GM18907 (cell line): ENCODE measurements at regions not wholly inside any gene's neighbourhood (a gene's known extent, or its start where the extent isn't known, plus 50 kb on each side); places are given as distances from the start of the nearest gene placed in this dataset.

ENCODE experiments used
- ATAC-seq: cut with Tn5 transposase; IDR thresholded peaks from one replicate; pipeline ENCODE4 v1.9.1; 2021; ENCODE audit warnings: mild to moderate bottlenecking, moderate library complexity; ENCODE audit not compliant: unreplicated experiment

DNA sequence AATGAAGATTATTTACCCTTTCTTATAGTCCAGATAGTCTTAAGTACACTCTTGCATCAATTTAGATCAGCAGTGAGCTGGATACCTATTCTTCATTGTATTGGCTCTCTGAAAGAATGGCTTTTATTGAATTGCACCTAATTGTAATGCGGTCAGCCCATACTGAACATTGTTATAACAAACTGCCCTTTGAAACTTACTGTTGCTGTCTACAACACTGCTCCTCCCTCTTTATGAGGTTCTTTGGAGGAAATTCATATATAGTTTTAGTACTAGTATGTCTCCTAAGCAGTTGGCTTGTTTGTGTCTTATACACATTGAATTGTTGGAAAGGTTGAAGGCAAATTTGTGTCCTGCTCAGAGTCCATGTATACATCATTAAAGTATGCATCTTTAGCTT, 66.5 kb upstream of the UGP2 start:
- no peak for ATAC-seq

DNA sequence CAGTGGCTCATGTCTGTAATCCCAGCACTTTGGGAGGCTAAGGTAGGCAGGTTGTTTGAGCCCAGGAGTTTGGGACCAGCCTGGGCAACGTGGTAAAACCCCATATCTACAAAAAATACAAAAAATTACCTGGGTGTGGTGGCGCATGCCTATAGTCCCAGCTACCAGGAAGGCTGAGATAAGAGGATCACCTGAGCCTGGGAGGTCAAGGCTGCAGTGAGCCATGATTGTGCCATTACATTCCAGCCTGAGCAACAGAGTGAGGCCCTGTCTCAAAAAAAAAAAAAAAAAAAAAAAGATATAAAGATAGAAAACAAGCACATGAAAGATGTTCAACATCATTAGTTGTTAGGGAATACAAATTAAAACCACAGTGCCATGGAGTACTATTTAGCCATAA, 65.3 kb upstream of the UGP2 start:
- no peak for ATAC-seq

DNA sequence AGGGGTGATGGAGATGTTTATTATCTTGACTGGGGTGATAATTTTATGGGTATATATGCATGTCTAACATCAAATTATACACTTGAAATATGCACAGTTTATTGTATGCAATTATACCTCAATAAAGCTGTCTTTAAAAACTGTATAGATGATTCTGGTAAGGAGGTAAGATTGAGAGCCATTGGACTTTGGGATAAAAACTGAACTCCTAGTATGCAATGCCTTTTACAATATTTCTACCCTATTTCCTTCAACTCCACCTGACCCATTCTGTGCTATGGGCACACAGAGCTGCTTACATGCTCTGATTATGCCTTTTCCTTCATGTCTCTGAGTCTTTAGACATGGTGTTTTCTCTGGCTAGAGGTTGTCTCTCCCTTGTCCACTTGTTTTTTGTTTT, 63.9 kb upstream of the UGP2 start:
- no peak for ATAC-seq

DNA sequence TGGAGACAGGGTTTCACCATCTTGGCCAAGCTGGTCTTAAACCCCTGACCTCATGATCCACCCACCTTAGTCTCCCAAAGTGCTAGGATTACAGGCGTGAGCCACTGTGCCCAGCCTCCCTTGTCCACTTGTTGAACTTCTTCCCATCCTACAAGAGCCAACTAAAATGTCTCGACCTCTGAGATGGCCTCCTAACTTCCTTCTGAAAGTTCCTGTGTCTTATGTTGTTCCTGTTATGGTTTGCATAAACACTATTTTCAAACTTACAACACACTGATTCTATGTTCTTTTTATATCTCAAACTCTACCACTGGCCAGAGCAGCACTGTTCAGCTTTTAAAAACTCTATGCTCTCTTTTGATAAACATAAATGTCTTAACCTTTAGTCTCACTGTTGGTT, 63.3 kb upstream of the UGP2 start:
- ATAC-seq = no peak

DNA sequence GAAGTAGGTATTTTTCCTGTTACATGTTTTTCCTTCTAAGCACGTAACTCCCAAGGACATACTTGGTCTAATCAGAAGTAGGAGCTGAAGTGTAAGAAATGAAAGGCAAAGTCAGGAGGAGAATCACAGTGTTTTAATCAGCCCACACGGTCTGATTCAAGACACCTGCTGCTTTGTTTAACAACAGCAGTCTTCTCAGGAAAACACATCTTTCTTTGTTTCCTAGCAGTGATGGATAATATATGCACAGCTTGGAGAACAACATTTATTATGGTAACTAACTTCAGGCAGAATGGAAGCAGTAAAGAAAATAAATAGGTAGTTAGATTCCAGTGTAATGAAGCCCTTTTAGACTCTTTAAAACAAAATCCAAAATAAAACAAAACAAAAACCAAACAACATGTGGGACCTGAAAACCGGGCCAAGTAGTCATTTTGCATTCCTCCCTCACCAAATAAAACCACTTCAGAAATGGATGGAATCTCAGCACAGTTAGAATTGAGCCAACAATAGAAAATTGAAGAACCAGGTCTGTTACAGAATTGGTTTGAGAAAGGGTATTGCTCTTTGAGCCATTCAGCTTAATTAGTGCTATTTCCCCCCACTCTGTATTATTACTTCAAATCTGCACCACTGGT, 61.1 kb upstream of the UGP2 start:
- no peak for ATAC-seq

DNA sequence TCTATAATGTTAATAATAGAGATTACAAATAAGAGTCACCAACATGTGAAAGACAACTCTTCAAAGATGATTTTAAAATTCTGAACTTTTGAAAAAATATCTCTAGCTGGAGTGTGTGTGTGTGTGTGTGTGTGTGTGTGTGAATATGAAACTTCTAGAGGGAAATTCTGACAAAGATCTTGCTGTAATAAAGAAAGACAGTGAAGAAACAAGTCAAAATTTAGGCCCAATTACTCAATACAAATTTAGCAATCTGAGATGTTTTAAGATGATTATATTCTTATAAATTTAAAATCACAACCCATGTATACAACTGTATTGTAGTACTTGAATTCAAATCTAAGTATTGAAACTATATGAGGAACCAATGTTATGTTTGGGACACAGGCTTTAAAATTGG, 57.2 kb upstream of the UGP2 start:
- ATAC-seq = no peak

DNA sequence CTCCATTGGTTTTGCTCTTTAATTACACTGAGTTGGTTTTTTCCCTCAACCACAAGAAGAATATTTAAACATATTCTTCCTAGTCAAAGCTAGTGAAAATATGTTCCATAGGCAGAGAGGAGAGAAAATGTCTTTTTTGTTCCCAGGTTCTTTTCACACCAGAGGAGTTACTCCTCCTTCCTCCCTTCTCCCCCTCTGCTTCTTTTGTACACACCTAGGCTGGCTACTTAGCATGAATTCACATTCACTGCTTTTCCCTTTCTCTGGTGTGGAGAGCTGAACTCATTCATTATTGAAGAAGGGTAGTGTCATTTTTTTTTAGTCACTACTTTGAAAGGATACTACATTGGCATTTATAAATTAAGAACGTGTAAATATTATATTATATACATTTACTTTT, 56.6 kb upstream of the UGP2 start:
- ATAC-seq = no peak

DNA sequence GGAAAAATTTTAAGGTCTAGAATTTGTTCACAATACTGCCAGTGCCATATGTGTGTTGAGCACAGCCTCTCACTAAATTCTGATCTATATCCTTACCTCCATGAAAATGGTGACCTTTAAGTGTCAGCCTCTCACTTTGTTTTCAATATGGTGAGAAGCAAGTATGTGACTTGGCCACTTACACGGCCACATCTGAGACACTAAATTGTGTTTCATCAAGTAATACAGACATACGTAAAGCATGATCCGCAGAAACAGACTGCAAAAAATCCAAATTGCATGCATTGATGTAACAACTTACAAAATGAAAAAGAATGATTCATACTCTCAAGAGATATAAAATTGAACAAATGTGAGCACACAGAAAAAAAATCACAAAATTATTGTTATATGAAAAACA, 55.2 kb upstream of the UGP2 start:
- ATAC-seq = no peak

DNA sequence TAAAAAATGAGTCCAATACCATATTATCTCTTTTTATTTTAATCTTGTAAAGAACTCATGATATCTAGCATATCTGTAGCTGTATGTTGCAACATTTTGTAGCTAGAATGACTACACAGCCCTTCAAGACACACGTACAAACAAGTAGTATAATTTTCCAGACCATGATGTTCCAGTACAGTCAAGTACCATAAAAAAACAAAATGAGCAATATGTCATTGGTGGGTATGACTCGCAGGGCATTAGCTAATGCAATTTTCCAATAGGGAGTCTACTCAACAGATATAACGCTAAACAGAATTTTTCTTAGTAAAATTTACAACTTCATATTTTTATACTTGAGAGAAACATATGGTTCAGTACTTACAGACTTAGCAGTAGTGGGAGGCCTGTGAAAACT, 53.6 kb upstream of the UGP2 start:
- no peak for ATAC-seq

DNA sequence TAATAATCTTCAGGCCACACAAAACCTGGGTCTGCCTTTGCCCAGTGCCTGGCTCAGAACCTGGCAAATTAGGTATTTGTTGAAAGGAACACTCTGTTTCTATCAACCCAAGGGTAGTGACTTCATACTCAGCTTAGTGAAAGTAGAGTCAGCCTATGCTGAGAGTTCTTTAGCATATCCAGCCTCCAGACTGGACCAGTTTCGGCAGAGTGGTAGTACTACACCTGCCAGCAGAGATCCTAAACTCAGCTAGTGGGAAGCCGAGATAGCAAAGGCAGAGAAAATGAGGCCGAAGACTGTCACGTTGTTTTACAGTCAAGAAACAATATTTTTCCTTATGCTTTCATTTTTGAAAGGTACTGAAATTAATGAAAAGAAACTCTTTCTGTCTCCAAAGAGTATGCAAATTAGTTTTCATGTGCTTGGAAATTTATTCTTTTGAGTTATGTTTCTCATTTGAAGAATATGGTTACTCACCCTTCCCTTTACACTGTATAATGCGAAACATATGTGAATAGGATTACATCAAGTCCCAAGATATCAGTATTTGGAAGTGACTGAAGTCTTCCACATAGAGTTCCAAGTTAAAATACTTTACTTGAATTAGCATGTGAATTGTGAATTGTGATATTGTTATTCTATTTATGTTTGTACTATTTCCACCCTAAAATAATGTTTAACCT, 52.2 kb upstream of the UGP2 start:
- ATAC-seq = no peak

DNA sequence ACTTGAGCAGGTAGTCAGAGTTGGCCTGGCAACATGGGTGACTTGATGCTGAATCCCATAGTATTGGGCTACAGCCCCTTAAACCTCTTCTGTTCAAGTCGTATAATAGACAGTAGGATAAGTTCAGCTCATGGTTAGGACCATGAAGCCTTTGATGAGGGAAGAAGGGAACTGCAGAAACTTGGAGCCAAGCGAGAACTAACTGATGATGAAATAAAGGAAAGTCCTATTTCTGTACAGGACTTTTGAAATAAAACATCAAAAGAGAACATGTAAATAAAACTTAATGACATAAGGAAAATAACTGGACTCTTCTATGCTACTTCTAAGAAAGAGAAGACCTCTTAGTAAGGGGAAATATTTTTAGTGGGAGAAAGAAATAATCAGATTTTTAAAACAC, 51.2 kb upstream of the UGP2 start:
- ATAC-seq = no peak

DNA sequence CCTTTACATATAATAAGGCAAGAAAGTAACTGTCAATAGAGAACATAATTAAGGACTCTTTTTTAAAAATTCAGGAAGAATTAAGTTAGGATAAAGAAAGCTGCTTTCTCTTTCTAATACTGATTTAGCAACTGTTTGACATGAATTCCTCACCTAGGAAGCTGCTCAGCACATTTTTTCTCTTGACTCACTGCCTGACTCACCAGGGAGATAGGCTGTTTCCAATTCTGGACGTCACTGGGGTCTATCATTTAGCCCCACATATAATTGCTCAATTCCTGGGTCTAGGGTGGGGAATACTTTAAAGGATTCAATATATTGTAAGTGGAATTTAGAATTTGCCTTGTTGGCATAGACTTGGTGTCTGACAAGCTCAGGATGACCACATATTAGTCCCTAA, 50.8 kb upstream of the UGP2 start:
- ATAC-seq = no peak

DNA sequence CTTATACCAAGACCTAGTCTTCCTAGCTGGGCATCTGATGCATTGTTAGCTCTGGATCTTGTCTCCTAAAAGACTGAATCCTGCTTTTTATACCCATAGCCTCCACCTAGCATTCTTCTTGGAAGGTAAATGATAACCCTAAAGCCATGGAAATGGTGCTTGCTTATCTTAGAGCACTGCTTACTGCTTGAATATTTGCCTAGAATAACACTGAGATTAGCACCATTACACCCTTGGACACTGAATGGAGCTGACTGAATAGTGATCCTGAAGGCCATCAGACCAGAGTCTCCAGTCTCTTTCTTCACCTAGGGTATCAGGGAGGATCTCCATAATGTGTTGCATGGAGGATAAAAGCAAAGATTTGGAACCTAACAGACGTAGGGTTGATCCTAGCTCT, 50.3 kb upstream of the UGP2 start:
- ATAC-seq = no peak
